Right lobe of liver (tissue), 4 donors: ENCODE measurements at regions not wholly inside any gene's neighbourhood (a gene's known extent, or its start where the extent isn't known, plus 50 kb on each side); places are given as distances from the start of the nearest gene placed in this dataset.

Experiments used
- CTCF ChIP-seq, 4 donors: fragments of 200-600 bp in 3 of 4; fragments of 450-650 bp in 1 of 4; IDR thresholded peaks; one replicate each; pipeline versions ENCODE4 v1.5.1 to v1.8.0; 2016 to 2022; ENCODE audit warnings: antibody characterized with exemption in 4 of 4, mild to moderate bottlenecking in 2 of 4
- POLR2A ChIP-seq: fragments of 450-650 bp; IDR thresholded peaks from one replicate; pipeline ENCODE4 v1.6.1; 2017; ENCODE audit warnings: antibody characterized with exemption, mild to moderate bottlenecking
- donor health status: DM: no; HTN: no; CAD: no.
- donor health status: DM: no; HTN: no; CAD: no.
- donor health status: DM: no; HTN: yes; CAD: no.

GRCh38 chr10:37588299-37588698 lies 269.1 kb downstream of the ZNF248 start:
- TF ChIP-seq CTCF (IDR thresholded peaks at IDR 0.05) (no peak), POLR2A (no peak)
